Activated gamma-delta T cell treated with Interleukin-2 at 50 U/mL for 16 hours (primary cell): ENCODE measurements at regions not wholly inside any gene's neighbourhood (a gene's known extent, or its start where the extent isn't known, plus 50 kb on each side); places are given as distances from the start of the nearest gene placed in this dataset.

Experiments
- DNase-seq: peaks from one replicate; pipeline ENCODE4 v3.0.0-alpha.2; 2020

DNA sequence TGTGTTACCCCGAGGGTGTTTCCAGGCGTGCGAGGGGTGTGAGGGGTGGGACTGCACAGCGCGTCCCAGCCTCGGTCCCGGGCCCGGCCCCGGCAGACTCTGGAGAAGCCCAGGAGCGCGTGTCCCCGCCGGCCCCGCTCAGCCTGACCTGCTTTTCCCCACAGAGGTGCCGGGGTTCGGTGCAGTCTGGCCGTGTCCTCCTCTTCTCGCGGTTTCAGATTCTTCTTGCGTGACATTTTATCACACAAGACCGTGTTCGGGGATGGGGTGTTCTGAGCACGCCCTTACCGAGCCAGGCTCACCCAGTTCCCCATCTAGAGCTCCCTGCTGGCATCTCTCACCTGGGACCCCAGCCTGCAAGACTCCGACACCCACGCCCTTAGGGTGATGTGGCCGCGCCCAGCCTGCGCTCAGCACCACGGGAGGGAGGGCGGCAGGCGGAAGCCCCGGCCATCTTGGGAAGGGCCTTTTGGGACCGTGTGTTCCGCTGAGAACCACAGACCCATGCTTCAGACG, 775.6 kb downstream of the BRD1 start:
- peak; percentile 57 for DNase-seq

DNA sequence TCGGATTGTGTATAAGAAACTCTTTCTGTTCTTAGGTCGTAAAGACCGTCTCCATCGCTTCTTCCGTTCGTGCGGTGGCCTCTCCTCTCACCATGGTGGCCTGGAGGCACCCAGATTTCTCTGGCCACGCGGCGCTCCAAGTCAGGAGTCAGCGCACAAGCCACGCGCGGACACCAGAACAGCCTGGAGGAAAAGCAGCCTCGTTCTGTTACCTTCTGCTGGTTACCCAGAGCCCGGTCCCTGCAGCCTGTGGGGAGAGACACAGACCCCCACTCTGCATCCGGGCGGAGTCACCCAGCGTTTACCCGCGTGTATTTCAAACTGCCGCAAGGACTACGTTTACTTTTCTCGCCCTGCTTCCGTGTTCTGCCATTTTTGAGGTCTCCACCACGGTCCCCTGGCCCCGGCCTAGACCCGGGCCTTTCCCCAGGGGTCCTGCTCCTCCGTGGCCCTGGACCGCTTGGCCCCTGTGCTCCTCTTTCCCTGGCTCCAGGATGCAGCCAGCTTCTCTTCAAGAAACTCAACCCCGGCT, 776.1 kb downstream of the BRD1 start:
- no peak for DNase-seq

DNA sequence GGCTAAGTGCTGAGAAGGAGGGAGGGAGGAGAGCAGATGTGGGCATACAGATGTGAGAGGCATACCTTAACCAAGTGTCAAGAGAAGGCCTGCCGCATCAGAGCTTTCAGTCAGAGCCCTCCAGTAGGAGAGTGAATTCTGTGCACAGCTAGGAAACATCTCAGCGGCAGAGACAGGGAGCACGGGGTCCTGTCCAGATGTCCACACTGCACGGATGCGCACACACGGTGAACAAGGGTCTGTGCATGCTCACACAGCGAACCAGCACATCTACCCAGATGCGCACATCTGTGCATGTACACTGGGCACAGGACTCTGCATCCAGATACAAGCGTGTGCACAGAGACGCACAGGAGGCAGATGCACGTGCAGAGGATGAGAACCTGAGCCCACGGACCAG, 778.0 kb downstream of the BRD1 start:
- no peak for DNase-seq

DNA sequence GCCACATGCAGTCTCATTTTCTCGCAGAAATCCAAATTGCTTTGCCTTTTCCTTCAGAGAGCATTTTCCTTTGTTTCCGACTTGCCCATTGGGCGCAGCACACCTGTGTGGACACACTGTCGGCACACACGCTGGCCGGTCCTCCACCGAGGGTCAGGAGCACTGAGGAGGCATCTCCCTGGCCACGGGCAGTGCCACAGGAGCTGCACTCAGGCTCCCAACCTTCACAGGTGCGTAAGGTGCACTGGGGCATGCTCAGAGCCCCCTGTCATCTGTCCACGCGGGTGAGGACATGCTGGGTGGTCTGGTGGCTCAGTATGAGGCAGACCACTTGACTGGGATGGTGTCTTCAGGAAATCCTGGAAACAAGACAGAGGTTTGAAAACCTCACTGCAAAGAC, 779.1 kb downstream of the BRD1 start:
- no peak for DNase-seq

DNA sequence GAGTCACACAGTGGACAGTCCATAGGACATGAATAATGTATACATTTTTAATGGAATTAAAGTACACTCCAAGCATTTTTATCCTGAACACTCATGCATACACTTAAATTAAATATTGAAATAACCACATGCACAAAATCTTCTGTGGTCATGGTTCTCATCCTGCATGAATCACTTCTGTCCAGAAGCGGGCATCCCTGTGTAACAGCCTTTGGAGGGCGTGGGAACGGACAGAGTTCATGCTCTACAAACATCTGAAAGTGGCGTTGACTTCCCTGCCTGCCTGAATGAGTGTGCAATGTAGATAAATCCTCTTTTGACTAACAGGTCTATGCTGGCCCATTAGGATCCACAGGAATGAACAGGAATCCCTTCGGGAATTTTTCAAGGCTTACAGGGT, 780.2 kb downstream of the BRD1 start:
- no peak for DNase-seq

DNA sequence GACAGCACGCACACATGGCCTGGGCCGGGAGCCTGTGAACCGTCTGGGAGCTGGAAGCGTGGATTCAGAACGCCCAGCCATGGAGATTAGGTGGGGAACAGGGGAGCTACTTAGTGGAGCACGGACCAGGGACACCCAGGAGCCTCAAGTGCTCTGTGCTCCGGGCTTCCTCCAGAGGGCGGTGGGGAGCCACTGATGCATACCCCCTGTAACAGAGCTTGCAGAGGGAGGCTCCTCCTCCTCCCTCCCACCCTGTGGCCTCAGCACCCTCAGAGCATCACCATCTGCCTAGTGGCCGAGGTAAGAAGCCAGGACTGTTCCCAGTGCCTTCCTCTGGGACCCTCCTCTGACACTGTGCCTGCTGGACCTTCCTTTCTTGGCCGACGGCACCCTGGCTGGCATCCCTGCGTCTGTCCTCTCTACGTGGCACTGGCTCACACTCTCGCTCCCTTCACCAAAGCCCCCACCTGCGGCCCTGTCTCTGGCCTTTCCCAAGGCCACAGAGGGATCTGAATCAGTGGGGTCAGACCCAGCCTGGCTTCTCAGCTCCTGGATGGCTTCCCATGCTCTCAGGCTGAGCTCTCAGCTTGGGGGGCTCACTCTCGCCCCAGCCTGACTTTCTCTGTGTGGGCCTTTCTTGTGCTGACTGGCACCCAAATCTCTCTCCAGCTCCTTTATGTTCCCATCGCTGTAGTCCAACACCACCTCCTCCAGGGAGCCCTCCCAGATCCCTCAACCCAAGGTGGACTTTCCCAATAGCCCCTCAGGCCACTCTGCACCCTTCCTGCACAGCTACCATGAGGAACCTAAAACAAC, 780.9 kb downstream of the BRD1 start:
- DNase-seq: no peak

DNA sequence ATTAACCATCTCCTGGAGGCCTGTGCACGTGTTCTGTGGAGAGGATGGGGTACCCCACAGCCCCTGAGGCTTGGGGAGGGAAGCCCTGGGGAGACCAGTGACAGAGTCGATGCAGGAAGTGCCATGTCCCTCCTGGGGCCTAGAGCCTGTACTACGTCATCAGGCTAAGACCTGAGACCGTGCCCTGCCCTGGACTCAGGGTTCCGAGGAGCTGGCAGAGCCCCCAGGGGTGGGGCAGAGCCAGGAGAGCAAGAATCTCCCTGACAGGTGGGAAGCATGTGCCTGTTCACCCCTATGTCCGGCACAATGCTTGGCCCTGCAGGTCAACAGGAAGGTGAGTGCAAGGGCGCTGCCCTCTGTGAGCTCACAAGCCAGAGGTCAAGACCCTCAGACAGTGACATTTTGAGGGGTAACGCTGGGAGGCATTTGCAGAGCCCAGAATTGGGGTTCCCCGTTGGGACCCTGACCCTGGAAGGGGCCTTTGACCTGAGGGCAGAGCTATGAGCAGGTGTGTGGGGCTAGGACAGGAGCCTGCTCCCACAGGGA, 781.6 kb downstream of the BRD1 start:
- no peak for DNase-seq

DNA sequence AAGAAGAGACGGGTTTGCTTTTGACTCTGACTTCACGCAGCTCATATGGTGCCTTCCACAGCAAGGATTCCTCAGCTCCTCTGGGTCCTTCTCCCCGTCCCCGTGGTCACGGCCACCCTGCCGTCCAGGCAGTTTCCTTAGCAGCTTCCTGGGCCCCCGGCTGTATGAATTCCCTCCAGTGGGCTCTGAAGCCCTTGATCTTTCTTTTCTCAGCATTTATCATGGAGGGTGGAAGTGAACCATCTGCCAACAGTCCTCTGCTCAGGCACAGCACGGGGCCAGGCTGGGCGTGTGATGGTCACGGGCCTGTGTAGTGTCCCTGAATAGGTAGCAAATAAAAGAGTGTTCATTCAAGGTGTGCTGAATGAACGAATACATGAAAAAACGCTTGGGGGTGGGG, 782.4 kb downstream of the BRD1 start:
- DNase-seq: no peak

DNA sequence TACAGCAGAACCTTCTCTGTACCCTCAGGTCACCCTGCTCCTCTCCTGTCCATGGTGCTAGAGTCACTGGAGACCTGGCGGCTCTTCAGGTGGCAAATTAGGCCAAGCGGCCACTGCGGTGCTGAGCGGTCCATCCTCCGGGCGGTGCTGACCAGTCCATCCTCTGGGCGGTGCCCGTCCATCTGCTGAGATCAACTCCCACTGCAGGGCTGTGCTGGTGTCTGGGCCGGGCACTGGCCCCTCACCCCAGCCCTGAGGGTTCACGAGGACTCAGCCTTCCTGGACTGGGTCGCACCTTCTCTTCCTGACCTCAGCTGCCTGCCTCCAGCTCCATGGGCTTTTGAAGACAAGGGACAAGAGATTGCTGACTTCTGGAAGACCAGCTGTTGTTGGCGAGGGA, 782.9 kb downstream of the BRD1 start:
- DNase-seq: no peak

DNA sequence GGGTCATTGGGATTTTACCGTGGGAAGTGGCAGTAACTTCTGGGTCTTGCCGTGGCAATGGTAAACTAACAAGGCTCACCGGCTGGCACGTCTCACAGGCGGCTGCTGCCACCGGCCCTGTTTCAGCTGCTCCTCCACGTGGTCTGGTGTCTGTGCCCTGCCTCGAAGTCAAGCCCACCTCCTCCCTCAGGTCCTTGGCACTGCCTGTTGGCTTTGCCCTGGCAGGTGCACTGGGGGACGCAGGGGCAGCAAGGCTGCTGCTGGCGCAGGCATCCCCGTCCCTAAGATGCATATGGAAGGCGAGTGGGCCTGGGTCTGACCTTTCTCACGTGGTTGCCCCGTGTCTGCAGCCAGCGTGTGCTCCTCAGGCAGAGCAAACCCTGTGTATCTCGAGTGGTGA, 783.6 kb downstream of the BRD1 start:
- DNase-seq: no peak

DNA sequence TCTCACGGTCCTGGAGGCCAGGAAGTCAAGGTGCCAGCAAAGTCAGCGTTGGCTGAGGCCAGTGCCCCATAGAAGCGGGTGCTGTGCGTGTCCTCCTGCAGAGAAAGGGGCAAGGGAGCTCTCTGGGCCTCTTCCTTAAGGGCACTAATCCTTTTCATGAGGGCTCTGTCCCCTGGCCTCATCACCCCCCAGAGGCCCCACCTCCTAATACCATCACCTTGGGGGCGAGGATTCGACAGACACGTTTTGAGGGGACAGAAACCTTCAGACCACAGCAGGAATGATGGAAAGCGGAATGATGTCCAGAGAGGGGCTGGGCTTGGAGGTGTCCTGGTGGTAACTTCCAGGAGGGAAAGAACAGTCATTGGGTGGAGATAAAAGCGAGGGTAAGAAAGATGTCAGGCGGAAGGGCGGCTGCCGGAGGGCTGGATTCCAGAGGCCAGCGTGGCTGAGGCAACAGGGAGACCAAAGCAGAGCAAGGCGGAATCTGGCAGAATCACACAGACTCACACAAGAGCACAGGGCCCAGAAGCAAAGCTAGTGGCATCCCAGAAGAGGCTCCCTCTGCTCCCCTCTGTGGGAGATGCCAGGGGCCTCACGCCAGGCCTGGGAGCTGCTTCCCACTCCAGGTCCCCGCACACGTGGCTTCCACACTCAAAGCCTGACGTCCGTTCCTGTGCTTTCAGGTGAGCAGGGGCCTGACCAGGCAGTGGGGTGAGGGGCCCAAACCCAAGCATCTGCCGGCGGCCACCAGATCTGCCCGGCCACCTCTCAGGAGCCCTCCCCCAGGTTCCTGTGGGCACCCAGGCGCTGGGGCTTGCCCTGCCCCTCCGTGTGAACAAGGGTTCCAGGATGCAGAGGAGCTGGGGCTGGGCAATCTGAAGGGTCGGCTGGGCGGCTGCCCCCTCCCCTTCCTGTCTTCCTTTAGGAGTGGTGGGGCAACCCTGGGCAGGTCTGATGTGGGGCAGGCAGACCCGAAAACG, 784.5 kb downstream of the BRD1 start:
- DNase-seq: no peak

DNA sequence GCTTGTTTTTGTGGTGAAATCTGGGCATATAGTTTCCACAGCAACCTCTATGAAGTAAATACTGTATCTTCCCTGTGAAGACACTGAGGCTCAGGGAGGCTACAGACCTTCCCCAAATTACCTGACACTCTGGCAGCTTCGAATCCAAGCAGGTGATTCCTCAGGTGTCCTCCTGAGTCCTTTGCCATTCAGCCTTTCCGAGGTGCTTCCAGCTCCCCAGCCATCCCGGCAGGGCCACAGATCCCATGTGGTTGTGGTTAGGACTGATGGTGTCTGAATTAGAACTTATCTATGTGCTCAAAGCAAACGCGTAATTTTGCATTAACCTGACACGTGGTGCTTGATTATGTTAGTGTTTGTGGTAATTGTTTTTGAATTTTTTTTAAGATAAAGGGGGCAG, 785.6 kb downstream of the BRD1 start:
- no peak for DNase-seq

DNA sequence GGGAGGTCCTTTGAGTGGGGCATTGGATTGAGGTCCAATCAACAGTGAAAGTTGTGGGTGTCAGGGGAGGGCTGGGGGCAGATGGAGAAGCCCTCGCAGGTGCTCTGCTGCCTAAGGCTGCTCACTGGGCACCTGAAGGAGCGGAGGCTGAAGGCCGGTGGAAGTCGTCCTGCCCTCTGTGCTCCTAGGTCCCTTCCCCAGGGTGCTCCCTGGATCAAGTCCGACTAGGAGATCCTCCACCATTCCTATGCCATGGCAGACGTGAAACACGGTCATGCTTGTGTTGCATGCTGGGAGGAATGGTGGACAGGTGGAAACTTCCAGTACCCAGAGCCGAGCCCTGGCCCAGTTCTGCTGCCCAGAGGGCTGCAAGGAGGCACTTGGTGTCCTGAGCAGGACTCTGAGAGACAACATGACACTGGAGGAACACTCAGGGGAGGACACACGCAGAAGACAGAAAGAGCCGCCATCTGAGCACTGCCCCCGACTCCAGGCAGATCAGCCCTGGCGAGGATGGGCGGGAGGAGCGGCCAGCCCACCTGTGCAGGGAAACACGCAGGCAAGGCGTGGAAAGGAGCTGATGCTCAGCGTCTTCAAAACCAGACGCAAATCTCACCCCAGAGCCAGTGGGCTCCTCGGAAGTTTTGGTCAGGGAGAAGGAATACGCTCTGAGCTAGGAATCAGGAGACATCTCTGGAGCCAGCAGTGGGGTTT, 786.8 kb downstream of the BRD1 start:
- DNase-seq: no peak

DNA sequence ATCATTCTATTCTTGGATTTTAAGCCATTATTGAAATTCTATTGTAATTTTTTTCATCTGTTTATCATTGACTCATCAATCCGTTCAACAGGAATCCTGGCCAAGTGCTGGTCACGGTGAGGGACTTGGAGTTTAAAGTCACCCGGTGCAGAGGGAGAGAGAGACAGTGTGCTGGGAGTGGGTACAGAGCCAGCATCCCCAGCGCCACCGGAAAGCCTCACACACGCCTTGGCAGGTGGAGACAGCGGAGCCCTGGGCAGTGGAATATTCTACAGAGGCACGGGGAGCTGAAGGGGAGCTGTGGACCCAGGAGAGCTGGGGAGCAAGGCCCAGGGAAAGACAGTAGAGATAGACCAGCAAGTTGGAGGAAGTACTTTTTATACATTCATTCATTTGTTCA, 787.6 kb downstream of the BRD1 start:
- DNase-seq: no peak

DNA sequence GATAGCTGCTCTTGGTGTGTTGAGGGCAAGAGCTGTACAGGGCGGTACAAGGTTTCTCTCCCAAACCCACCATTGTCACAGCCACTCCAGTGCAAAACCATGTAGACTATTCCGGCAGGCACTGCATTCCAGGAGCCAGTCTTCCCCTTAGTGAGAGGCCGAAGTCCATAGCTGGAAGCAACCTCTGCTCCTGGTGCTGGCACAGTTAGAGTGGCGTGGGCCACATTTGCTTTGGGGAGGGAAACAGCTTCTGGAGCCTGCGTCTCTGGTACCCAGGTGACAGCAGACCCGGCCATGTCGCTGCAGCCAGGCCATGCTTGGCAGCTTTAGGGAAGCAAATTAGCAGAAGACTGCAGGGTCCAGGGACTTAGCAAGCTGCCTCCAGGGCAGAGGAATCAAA, 788.0 kb downstream of the BRD1 start:
- no peak for DNase-seq

DNA sequence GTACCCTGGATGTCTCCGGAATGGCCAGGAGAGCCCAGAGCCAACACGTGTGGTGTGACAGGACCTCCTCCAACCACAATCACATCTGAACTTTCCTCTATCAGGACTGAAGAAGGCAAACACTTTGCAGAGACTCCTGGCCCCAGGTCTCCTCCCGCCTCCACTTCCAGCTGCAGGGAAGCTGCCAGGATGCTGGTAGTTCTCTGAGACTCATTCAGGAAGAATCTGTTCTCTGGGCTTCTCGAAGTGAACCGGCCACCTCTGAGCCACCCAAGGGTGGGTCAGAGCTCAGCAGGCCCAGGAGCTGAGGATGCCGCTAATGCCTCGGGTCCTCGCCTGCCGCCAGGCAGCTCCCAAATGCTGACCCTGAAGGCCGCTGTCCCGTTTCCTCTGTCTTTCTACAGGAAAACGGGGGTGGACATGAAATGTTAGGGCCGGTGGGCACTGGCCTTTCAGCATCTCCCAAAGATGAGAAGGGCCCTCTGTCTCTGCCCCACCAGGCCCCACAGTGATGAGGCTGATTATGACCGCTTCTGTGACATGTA, 789.9 kb downstream of the BRD1 start:
- DNase-seq: no peak

DNA sequence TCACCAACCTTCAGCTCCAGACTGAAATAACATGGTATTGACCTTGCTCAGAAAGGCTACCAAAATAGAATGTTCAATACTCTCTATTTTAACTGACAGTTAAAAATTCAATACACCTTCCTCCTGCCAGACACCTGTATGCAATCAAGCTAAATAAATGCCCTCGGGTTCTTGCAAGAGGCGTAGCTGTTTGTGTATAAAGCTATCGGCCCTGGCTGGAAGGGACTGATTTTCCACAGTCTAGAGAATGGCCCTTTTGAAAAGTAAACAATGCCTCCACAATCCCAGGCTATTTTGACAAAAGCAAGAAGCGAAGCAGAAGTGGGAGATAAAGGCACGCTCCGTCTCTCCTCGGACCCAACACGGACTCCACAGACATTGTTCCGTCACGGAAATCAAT, 791.2 kb downstream of the BRD1 start:
- DNase-seq: no peak

DNA sequence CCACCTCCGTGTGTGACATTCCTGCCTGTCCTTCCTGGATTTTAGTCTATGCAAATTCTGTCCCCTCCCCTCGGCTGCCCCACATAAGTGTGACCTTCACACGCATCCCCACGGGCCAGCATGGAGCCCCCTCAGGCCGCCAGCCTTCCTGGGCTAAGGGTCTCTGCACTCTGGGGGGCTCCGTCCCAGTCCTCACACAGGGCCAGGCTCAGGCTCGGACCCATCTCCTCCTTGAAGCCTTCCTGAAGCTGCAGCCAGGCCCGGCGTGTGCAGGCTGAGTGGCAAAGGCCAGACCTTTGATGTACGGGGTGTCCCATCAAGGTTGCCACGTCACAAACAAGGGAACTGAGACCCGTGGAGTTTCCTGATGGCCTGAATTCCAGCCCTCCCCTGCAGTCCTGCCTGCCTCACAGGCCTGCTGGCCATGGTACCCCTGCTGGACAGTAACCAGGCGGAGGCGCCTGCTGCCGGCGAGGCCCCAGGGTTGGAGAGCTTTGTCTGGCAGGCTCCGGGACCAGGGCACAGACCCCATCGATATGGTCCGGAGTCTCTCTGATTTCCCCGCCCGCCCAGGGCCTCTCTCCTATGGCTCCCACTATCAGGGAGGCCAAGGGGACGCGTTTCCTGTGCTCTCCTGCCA, 791.7 kb downstream of the BRD1 start:
- no peak for DNase-seq

DNA sequence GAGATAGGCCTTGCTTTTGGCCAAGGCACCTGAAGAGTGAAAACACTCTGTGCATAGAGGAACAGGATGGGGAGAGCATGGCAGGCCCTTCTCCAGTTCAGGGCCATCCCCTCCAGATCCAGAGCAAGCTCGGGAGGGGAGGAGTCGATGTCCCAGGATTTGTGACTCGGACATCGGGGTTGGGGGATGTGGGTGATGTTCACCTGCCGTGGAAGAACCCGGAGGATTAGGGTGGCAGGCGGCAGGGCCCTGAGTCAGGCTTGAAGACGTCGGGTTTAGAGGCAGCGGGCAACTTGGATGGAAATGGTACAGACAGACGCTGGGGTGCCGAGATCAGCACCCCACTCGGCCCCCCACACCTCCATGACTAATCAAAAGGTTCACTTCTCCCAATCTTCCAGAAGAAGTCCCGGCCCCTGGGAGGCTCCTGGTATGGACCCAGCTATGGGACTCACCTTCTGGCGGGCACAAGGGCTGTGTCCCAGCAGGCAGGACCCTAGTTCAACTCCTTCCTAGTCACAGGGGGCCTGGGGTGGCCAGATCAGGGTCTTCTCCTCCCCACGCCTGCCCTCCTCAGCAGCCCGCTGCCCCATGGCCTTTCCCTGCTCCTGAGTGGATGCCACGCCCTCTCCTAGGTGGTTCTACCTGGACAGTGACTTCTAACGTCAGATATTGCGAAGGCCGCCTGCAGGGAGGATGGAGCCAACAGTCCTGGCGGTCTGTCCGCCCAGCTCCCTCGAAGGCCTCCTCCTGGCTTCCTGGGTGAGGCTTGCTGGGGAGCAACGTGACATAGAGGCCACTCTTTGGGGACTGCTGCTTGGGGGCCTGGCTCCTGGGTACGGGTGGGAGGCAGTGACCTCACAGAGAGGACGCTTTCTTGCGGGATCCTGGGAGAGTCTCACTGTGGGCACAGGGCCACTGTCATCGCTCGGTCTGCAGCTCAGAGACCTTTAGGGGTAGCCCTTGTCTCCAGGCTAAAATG, 792.5 kb downstream of the BRD1 start:
- no peak for DNase-seq

DNA sequence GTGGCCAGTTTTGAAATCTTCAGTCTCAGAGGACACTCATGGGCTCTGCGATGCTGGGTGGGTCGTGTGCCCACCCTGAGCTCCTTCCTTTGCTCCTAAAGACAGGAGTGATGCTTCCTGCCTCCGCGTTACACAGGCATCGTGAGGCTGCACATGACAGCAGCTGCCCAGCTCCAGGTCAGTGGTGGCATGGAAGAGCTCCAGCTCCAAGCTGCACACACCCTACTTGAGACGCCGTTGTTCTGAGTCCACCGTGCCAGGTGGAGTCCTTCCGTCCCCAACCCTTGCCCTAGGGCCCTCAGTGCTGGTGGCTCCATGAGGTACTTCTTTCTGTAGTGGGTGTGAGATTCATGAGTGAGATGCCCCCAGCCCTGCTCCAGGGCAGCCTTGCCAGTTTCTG, 794.1 kb downstream of the BRD1 start:
- DNase-seq: no peak

DNA sequence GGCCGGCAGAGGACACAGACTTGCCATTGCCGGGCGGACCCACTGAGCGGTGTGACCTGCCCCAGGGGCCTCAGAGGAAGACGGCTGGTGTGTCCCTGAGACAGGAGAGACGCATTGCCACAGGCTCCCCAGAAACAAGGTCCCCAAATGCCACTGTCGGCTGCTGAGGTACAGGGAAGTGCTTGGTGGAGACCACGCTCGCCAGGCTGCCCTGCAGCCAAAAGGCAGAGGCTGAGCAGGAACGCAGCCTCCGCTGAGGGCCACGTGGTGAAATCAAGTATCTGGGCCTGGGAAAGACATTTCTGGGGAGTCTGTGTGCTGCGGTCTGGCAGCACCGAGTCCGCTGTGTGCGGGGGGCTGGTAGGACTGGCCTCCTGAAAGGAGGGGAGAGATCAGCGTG, 794.9 kb downstream of the BRD1 start:
- DNase-seq: no peak
